Nephron (organoid): ENCODE measurements at regions not wholly inside any gene's neighbourhood (a gene's known extent, or its start where the extent isn't known, plus 50 kb on each side); places are given as distances from the start of the nearest gene placed in this dataset.

Experiments used
- H3K27ac Mint-ChIP-seq, 3 experiments: 2 replicates each; pipeline ENCODE4 v1.8.0; 2020; ENCODE audit warnings: mixed read lengths in 3 of 3, mild to moderate bottlenecking in 2 of 3, moderate library complexity in 1 of 3
- H3K27me3 Mint-ChIP-seq: 2 replicates; pipeline ENCODE4 v1.8.0; 2021; ENCODE audit warnings: low read depth, mild to moderate bottlenecking, moderate library complexity, mixed read lengths
- H3K36me3 Mint-ChIP-seq: 2 replicates; pipeline ENCODE4 v1.8.0; 2020; ENCODE audit warnings: low read depth, mixed read lengths
- H3K4me1 Mint-ChIP-seq: 2 replicates; pipeline ENCODE4 v1.8.0; 2020; ENCODE audit warnings: mixed read lengths
- H3K4me3 Mint-ChIP-seq, 3 experiments: 2 replicates each; pipeline ENCODE4 v1.8.0; 2020; ENCODE audit warnings: mild to moderate bottlenecking in 3 of 3, mixed read lengths in 3 of 3, moderate library complexity in 2 of 3
- H3K9me3 Mint-ChIP-seq: 2 replicates; pipeline ENCODE4 v1.8.0; 2020; ENCODE audit warnings: mixed read lengths
- TF ChIP-seq, protein P1 (sequence below), 3 experiments: fragments of 200-600 bp; sonication (generic); IDR thresholded peaks; one replicate each; pipeline ENCODE4 v1.5.0; 2021; ENCODE audit warnings: antibody characterized with exemption in 3 of 3; ENCODE audit not compliant: unreplicated experiment in 3 of 3

DNA sequence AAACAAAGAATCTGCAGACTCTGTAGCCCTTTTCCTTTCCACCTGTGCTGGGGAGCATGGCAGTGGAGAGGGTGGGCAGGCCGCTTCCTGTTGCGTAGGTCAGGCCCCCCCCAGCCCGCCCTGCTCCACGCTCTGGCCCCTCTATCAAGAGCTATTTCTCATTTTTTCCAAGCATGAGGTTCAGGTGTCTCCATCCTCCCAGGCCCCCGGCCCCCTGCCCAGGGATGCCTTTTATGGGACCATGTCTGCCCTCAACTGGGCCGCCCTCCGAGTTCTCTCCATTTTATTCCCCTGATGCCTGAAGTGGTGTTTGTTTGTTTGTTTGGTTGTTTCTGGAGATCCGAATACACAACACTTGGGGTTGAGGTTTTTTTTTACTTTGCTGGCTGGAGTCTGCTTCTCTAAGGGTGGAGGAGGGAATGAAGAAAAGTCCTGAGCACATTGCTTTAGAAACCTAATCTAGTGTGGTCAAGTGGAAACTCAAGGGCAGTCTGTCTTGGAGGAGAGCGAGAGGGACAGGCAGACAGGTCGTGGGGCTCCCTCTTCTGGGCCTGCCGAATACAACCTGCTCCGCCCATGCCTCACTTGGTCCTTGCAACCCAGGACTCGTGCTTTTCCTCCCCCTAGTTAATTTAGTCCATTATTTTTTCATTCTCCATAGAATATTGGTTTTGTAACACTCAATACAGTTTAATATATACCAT, 176.5 kb upstream of the LYSMD4 start:
- Mint-ChIP-seq H3K4me1 (peaks cover 13% of the 10 kb centered on the region), H3K27ac (peak overlapping the region in 2 of 3 experiments; percentile 6 to 44)

DNA sequence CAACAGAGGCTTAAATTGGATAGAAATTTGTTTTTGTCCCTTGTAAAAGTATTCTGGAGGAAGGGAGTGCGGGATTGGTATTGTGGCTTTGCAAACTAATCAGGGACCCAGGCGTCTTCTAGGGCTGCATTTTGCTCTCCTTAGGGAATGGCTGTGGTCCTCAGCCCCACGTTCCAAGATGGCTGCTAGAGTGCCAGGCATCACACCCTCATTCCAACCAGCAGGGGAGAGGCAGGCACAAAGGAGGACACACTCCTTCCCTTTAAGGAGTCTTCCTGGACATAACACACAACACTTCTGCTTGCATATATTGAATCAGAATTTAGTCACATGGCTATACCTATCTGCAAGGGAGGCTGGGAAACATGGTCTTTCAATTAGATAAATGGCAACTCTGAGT, 174.5 kb upstream of the LYSMD4 start:
- Mint-ChIP-seq H3K4me1 (peaks cover 8% of the 10 kb centered on the region), H3K27me3 (peaks cover 9% of the 10 kb centered on the region), H3K27ac (no peak overlapping the region), H3K9me3 (no peaks in the 10 kb centered on the region), H3K36me3 (no peaks in the 10 kb centered on the region), H3K4me3 (no peak overlapping the region)
- TF ChIP-seq, protein P1, sequence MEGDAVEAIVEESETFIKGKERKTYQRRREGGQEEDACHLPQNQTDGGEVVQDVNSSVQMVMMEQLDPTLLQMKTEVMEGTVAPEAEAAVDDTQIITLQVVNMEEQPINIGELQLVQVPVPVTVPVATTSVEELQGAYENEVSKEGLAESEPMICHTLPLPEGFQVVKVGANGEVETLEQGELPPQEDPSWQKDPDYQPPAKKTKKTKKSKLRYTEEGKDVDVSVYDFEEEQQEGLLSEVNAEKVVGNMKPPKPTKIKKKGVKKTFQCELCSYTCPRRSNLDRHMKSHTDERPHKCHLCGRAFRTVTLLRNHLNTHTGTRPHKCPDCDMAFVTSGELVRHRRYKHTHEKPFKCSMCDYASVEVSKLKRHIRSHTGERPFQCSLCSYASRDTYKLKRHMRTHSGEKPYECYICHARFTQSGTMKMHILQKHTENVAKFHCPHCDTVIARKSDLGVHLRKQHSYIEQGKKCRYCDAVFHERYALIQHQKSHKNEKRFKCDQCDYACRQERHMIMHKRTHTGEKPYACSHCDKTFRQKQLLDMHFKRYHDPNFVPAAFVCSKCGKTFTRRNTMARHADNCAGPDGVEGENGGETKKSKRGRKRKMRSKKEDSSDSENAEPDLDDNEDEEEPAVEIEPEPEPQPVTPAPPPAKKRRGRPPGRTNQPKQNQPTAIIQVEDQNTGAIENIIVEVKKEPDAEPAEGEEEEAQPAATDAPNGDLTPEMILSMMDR (IDR thresholded peaks at IDR 0.05; ENCODE audit: unreplicated experiment in 3 of 3), result no peak

More for the DNA sequence above, 176.5 kb upstream of the LYSMD4 start:
- Mint-ChIP-seq H3K27me3 (peaks cover 17% of the 10 kb centered on the region), H3K4me3 (no peak overlapping the region), H3K36me3 (no peaks in the 10 kb centered on the region), H3K9me3 (no peaks in the 10 kb centered on the region)
- TF ChIP-seq, protein P1 (IDR thresholded peaks at IDR 0.05; ENCODE audit: unreplicated experiment in 3 of 3), result peak in 2 of 3 experiments; percentile 16 to 36

DNA sequence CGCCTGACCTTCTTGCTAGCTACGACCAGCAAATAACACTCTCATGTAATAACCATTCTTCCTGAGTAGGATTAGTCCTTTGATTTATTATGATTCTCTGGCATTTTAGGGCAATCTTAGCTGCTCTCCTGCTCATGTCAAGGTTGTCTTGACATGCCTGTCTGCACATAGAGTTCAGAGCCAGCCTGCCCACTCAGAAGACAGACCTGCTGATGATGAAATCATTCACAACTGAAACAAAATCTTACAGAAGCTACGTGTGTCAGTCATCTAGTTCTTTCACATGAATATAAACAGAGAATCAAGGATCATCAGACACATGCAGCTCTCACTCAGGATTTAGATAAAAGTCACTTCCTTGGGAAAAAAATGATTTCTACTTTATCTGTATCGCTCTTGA, 173.6 kb upstream of the LYSMD4 start:
- Mint-ChIP-seq H3K36me3 (no peaks in the 10 kb centered on the region), H3K9me3 (no peaks in the 10 kb centered on the region), H3K27ac (no peak overlapping the region), H3K4me3 (no peak overlapping the region), H3K27me3 (peaks cover 4% of the 10 kb centered on the region), H3K4me1 (peaks cover 8% of the 10 kb centered on the region)
- TF ChIP-seq, protein P1 (IDR thresholded peaks at IDR 0.05; ENCODE audit: unreplicated experiment in 3 of 3), result no peak

DNA sequence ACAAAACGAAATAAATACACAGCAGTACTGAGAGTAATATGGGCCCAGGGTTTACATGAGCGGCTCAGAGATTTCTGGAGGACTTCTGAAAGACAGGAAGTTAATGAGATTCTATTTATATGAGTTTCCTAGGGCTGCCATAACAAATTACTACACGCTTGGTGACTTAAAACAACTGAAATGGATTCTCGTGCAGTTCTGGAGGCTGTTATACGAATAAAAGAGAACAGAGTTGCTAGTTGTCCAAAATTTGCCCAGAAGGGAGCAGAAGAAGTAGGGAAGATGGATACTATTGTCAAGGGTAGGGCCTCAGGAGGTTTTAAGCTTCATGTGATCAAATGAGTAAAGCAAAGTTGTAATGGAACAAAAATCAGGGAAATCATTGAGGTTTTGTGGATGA, 173.1 kb upstream of the LYSMD4 start:
- H3K27ac Mint-ChIP-seq, result no peak overlapping the region
- H3K4me1 Mint-ChIP-seq, result peaks cover 8% of the 10 kb centered on the region

DNA sequence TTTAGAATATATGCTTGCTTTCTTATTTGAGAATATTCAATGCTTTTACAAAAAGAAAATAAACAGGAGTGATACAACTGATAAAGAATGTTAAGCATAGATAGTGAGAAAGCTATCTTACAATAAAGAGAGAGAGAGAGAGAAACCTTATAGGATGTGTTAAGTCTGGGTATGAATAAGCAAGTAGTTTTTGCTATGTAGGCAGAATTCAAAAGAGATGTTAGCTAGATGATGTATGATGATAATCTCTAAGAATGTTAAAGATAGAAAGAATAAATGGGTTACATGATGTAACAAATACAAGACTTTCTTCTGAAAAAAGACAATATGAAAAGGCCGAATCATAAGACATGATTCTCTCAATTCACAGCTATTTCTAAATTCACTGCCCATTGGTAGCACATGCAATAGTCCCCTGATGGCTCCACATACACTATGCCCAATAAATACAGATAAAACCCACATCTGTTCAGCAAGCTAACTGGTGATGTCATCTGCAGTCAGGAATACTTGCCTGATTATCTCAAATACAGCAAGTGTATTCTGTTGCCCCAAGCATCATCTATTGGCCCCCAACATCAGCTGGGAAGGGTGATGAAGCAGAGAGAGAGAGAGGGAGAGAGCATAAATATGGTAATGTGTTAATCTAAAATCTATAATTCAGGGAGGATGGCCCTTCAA, 169.2 kb upstream of the LYSMD4 start:
- Mint-ChIP-seq H3K27ac (no peak overlapping the region), H3K4me3 (no peak overlapping the region), H3K27me3 (no peaks in the 10 kb centered on the region), H3K36me3 (no peaks in the 10 kb centered on the region), H3K4me1 (no peaks in the 10 kb centered on the region), H3K9me3 (peaks cover 6% of the 10 kb centered on the region)
- TF ChIP-seq, protein P1 (IDR thresholded peaks at IDR 0.05; ENCODE audit: unreplicated experiment in 3 of 3), result no peak

More for the DNA sequence above, 173.1 kb upstream of the LYSMD4 start:
- Mint-ChIP-seq H3K4me3 (no peak overlapping the region), H3K27me3 (peaks cover 4% of the 10 kb centered on the region), H3K36me3 (no peaks in the 10 kb centered on the region), H3K9me3 (no peaks in the 10 kb centered on the region)
- TF ChIP-seq, protein P1 (IDR thresholded peaks at IDR 0.05; ENCODE audit: unreplicated experiment in 3 of 3), result no peak
